A549 (cell line): ENCODE measurements at regions not wholly inside any gene's neighbourhood (a gene's known extent, or its start where the extent isn't known, plus 50 kb on each side); places are given as distances from the start of the nearest gene placed in this dataset.

Source experiments
- CBX2 ChIP-seq: fragments of 200-600 bp; sonication (generic); IDR thresholded peaks from 2 replicates; pipeline ENCODE4 v1.6.1; 2016; ENCODE audit warnings: low read depth, mild to moderate bottlenecking, borderline replicate concordance
- CEBPB ChIP-seq, 2 experiments: fragments of >200 bp in 1 of 2; sonication (Bioruptor Twin) in 1 of 2; formaldehyde crosslinking in 1 of 2; IDR thresholded peaks; 2 replicates each; pipeline ENCODE4 v1.6.1; 2012 to 2016
- EHF ChIP-seq: fragments of 250-450 bp; sonication (Bioruptor Pico); IDR thresholded peaks from 2 replicates; pipeline ENCODE4 v1.5.0; 2020; ENCODE audit warnings: mild to moderate bottlenecking
- KDM1A ChIP-seq: fragments of 200-600 bp; sonication (generic); IDR thresholded peaks from 2 replicates; pipeline ENCODE4 v1.6.1; 2016; ENCODE audit warnings: low read depth, mild to moderate bottlenecking
- POLR2A ChIP-seq: IDR thresholded peaks from 2 replicates; pipeline ENCODE4 v1.6.1; 2012; ENCODE audit warnings: mild to moderate bottlenecking, low read length
- RFX5 ChIP-seq: fragments of 450-650 bp; IDR thresholded peaks from 2 replicates; pipeline ENCODE4 v1.7.1; 2014; ENCODE audit warnings: antibody characterized with exemption, mild to moderate bottlenecking, moderate library complexity
- SREBF2 ChIP-seq: fragments of 450-650 bp; IDR thresholded peaks from 2 replicates; pipeline ENCODE4 v1.6.1; 2014; ENCODE audit warnings: mild to moderate bottlenecking, moderate library complexity
- ZFP36 ChIP-seq: fragments of 450-650 bp; IDR thresholded peaks from 2 replicates; pipeline ENCODE4 v1.6.1; 2014; ENCODE audit warnings: borderline replicate concordance; ENCODE audit not compliant: partially characterized antibody
- TF ChIP-seq, protein P1 (sequence below): fragments of >200 bp; sonication (Bioruptor Twin); formaldehyde crosslinking; IDR thresholded peaks from 3 replicates; pipeline ENCODE4 v1.5.1; 2016
- TF ChIP-seq, protein P2 (sequence below): fragments of 200-600 bp; sonication (generic); IDR thresholded peaks from 2 replicates; pipeline ENCODE4 v1.6.1; 2016; ENCODE audit warnings: antibody characterized with exemption, mild to moderate bottlenecking, moderate library complexity

DNA sequence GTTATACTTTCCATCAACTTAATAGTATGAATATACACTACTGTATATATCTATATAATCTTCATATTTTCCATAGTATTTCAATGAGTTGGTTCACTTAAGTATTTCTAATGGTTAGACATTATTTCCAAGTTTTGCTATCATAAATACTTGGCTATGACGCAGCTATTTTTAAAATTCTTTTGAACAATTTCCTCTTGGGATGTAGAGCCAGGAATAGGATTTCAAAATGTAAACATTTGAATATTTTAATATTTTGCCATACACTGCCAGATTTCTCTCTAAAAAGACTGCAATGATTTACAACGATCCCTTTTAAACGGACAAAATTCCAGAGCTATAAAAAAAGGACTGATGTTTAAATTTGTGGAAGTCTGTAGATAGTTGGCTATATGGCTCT is 95.6 kb downstream of the NUP35 start:
- TF ChIP-seq, protein P1, sequence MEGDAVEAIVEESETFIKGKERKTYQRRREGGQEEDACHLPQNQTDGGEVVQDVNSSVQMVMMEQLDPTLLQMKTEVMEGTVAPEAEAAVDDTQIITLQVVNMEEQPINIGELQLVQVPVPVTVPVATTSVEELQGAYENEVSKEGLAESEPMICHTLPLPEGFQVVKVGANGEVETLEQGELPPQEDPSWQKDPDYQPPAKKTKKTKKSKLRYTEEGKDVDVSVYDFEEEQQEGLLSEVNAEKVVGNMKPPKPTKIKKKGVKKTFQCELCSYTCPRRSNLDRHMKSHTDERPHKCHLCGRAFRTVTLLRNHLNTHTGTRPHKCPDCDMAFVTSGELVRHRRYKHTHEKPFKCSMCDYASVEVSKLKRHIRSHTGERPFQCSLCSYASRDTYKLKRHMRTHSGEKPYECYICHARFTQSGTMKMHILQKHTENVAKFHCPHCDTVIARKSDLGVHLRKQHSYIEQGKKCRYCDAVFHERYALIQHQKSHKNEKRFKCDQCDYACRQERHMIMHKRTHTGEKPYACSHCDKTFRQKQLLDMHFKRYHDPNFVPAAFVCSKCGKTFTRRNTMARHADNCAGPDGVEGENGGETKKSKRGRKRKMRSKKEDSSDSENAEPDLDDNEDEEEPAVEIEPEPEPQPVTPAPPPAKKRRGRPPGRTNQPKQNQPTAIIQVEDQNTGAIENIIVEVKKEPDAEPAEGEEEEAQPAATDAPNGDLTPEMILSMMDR, result no peak
- TF ChIP-seq, protein P2, sequence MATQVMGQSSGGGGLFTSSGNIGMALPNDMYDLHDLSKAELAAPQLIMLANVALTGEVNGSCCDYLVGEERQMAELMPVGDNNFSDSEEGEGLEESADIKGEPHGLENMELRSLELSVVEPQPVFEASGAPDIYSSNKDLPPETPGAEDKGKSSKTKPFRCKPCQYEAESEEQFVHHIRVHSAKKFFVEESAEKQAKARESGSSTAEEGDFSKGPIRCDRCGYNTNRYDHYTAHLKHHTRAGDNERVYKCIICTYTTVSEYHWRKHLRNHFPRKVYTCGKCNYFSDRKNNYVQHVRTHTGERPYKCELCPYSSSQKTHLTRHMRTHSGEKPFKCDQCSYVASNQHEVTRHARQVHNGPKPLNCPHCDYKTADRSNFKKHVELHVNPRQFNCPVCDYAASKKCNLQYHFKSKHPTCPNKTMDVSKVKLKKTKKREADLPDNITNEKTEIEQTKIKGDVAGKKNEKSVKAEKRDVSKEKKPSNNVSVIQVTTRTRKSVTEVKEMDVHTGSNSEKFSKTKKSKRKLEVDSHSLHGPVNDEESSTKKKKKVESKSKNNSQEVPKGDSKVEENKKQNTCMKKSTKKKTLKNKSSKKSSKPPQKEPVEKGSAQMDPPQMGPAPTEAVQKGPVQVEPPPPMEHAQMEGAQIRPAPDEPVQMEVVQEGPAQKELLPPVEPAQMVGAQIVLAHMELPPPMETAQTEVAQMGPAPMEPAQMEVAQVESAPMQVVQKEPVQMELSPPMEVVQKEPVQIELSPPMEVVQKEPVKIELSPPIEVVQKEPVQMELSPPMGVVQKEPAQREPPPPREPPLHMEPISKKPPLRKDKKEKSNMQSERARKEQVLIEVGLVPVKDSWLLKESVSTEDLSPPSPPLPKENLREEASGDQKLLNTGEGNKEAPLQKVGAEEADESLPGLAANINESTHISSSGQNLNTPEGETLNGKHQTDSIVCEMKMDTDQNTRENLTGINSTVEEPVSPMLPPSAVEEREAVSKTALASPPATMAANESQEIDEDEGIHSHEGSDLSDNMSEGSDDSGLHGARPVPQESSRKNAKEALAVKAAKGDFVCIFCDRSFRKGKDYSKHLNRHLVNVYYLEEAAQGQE, result no peak
- TF ChIP-seq CBX2 (no peak), RFX5 (no peak), ZFP36 (no peak), POLR2A (no peak), EHF (CRISPR knock-in tag) (no peak), KDM1A (no peak), SREBF2 (no peak), CEBPB (IDR thresholded peaks at IDR 0.05) (no peak)
